GM23338 (cell line): ENCODE measurements at regions not wholly inside any gene's neighbourhood (a gene's known extent, or its start where the extent isn't known, plus 50 kb on each side); places are given as distances from the start of the nearest gene placed in this dataset.

Experiments
- ATAC-seq: fragments of 200-7000 bp; cut with Tn5 transposase; 3 replicates; pipeline ENCODE4 v1.9.1; 2020
- DNase-seq: peaks from one replicate; pipeline ENCODE4 v3.0.0-alpha.2; 2015; ENCODE audit warnings: low spot score
- H2AFZ ChIP-seq: fragments of 200-600 bp; sonication (generic); 2 replicates; pipeline ENCODE4 v1.8.0; 2016; ENCODE audit warnings: antibody characterized with exemption, mild to moderate bottlenecking, moderate library complexity
- H3F3A ChIP-seq: fragments of 200-600 bp; sonication (generic); replicated peaks from 2 replicates; pipeline ENCODE4 v1.8.0; 2017; ENCODE audit warnings: antibody characterized with exemption, mixed run types, low read depth
- H3K27ac ChIP-seq: fragments of 200-600 bp; sonication (generic); 2 replicates; pipeline ENCODE4 v1.6.1; 2016; ENCODE audit warnings: low read depth
- H3K27me3 ChIP-seq: fragments of 200-600 bp; sonication (generic); 2 replicates; pipeline ENCODE4 v1.8.0; 2016; ENCODE audit warnings: mild to moderate bottlenecking, mixed run types, moderate library complexity; ENCODE audit not compliant: insufficient read depth
- H3K36me3 ChIP-seq: fragments of 200-600 bp; sonication (generic); 2 replicates; pipeline ENCODE4 v1.8.0; 2016; ENCODE audit warnings: mild to moderate bottlenecking; ENCODE audit not compliant: insufficient read depth
- H3K4me1 ChIP-seq: fragments of 200-600 bp; sonication (generic); 2 replicates; pipeline ENCODE4 v1.8.0; 2016; ENCODE audit warnings: mild to moderate bottlenecking, moderate library complexity; ENCODE audit not compliant: insufficient read depth
- H3K4me2 ChIP-seq: fragments of 200-600 bp; sonication (generic); 2 replicates; pipeline ENCODE4 v1.7.1; 2017; ENCODE audit warnings: mixed run types
- H3K4me3 ChIP-seq: fragments of 200-600 bp; sonication (generic); 2 replicates; pipeline ENCODE4 v1.6.1; 2016; ENCODE audit warnings: mixed run types
- H3K79me2 ChIP-seq: fragments of 200-600 bp; sonication (generic); replicated peaks from 2 replicates; pipeline ENCODE4 v1.8.0; 2017; ENCODE audit warnings: mild to moderate bottlenecking; ENCODE audit not compliant: insufficient read depth
- H3K9me2 ChIP-seq: fragments of 200-600 bp; sonication (generic); 2 replicates; pipeline ENCODE4 v1.8.0; 2017; ENCODE audit not compliant: insufficient read depth
- H4K20me1 ChIP-seq: fragments of 200-600 bp; sonication (generic); replicated peaks from 2 replicates; pipeline ENCODE4 v1.8.0; 2017; ENCODE audit warnings: mild to moderate bottlenecking; ENCODE audit not compliant: insufficient read depth
- H3K27ac Mint-ChIP-seq: 2 replicates; pipeline ENCODE4 v1.8.0; 2020; ENCODE audit warnings: inconsistent platforms, mild to moderate bottlenecking, moderate library complexity, mixed read lengths
- H3K27me3 Mint-ChIP-seq: 3 replicates; pipeline ENCODE4 v1.8.0; 2022; ENCODE audit warnings: low read depth, mild to moderate bottlenecking, moderate library complexity, mixed read lengths, inconsistent platforms; ENCODE audit not compliant: insufficient read depth, poor library complexity
- H3K36me3 Mint-ChIP-seq: 3 replicates; pipeline ENCODE4 v1.8.0; 2021; ENCODE audit warnings: low read depth, mild to moderate bottlenecking, inconsistent platforms, moderate library complexity, mixed read lengths
- H3K4me1 Mint-ChIP-seq: 3 replicates; pipeline ENCODE4 v1.8.0; 2020; ENCODE audit warnings: mild to moderate bottlenecking, inconsistent platforms, mixed read lengths
- H3K4me3 Mint-ChIP-seq: 3 replicates; pipeline ENCODE4 v1.8.0; 2021; ENCODE audit warnings: moderate library complexity, mild to moderate bottlenecking, inconsistent platforms, mixed read lengths
- H3K9me3 Mint-ChIP-seq: 3 replicates; pipeline ENCODE4 v1.8.0; 2020; ENCODE audit warnings: moderate library complexity, mild to moderate bottlenecking, inconsistent platforms, mixed read lengths
- CREB1 ChIP-seq: fragments of 250-450 bp; sonication (Bioruptor Pico); IDR thresholded peaks from 2 replicates; pipeline ENCODE4 v1.5.0; 2020; ENCODE audit warnings: low read depth, mild to moderate bottlenecking, moderate library complexity
- ETS1 ChIP-seq: IDR thresholded peaks from 2 replicates; pipeline ENCODE4 v1.6.1; 2016; ENCODE audit warnings: antibody characterized with exemption
- EZH2 ChIP-seq: fragments of 200-600 bp; sonication (generic); IDR thresholded peaks from one replicate; pipeline ENCODE4 v1.8.0; 2017; ENCODE audit warnings: antibody characterized with exemption, mild to moderate bottlenecking, low read depth; ENCODE audit not compliant: unreplicated experiment
- EZH2phosphoT487 ChIP-seq: fragments of 200-600 bp; sonication (generic); IDR thresholded peaks from one replicate; pipeline ENCODE4 v1.8.1; 2018; ENCODE audit warnings: antibody characterized with exemption; ENCODE audit not compliant: unreplicated experiment
- JUNB ChIP-seq: IDR thresholded peaks from one replicate; pipeline ENCODE4 v1.6.1; 2016; ENCODE audit warnings: antibody characterized with exemption; ENCODE audit not compliant: unreplicated experiment
- NANOG ChIP-seq: IDR thresholded peaks from 2 replicates; pipeline ENCODE4 v1.6.1; 2016; ENCODE audit warnings: antibody characterized with exemption, borderline replicate concordance
- REST ChIP-seq: IDR thresholded peaks from one replicate; pipeline ENCODE4 v1.6.1; 2018; ENCODE audit warnings: antibody characterized with exemption; ENCODE audit not compliant: unreplicated experiment
- STAT1 ChIP-seq: IDR thresholded peaks from one replicate; pipeline ENCODE4 v1.6.1; 2016; ENCODE audit warnings: antibody characterized with exemption; ENCODE audit not compliant: unreplicated experiment
- ZNF114 ChIP-seq: fragments of 250-450 bp; sonication (Bioruptor Pico); IDR thresholded peaks from 2 replicates; pipeline ENCODE4 v1.5.0; 2020; ENCODE audit warnings: mild to moderate bottlenecking, moderate library complexity
- ZNF331 ChIP-seq: fragments of 250-450 bp; sonication (Bioruptor Pico); IDR thresholded peaks from 2 replicates; pipeline ENCODE4 v1.5.0; 2020; ENCODE audit warnings: low read depth, mild to moderate bottlenecking, moderate library complexity

GRCh38 chr4:100826808-100827548, 309.2 kb upstream of the EMCN start (continued):
- TF ChIP-seq REST (no peak), NANOG (no peak), ZNF331 (CRISPR knock-in tag) (no peak), ZNF114 (no peak), EZH2 (no peak), STAT1 (no peak), EZH2phosphoT487 (no peak), JUNB (no peak)

- Mint-ChIP-seq H3K36me3 (peaks cover 9% of the 10 kb centered on the region), H3K27me3 (no peaks in the 10 kb centered on the region)
- TF ChIP-seq REST = no peak
- TF ChIP-seq CREB1 = no peak
- no peak for TF ChIP-seq ETS1
- TF ChIP-seq EZH2phosphoT487 = no peak
- no peak for TF ChIP-seq STAT1
- TF ChIP-seq JUNB = no peak
Observed at GRCh38 chr4:100826067-100826466, 308.2 kb upstream of the EMCN start.

More at GRCh38 chr4:100826067-100826466, 308.2 kb upstream of the EMCN start:
- no peak for DNase-seq
- H4K20me1 ChIP-seq = no peaks in the 10 kb centered on the region
- no peak overlapping the region for H3K4me3 ChIP-seq
- H3K9me2 ChIP-seq = no peaks in the 10 kb centered on the region
- H3K4me3 Mint-ChIP-seq = no peak overlapping the region
- H3K27ac ChIP-seq = no peak overlapping the region
- H3K36me3 ChIP-seq = no peaks in the 10 kb centered on the region
- no peak overlapping the region for H3K27ac Mint-ChIP-seq
- H3K79me2 ChIP-seq = no peaks in the 10 kb centered on the region
- peaks cover 13% of the 10 kb centered on the region for H3K4me1 ChIP-seq
- ATAC-seq = no peak
- peaks cover 12% of the 10 kb centered on the region; the same call in 2 of the 3 replicates for H3K9me3 Mint-ChIP-seq
- peaks cover 9% of the 10 kb centered on the region for H3K4me1 Mint-ChIP-seq
- H2AFZ ChIP-seq = no peak overlapping the region
- no peaks in the 10 kb centered on the region for H3F3A ChIP-seq
- H3K4me2 ChIP-seq = no peak overlapping the region
- H3K27me3 ChIP-seq = no peaks in the 10 kb centered on the region
